ENCODE measurements at regions not wholly inside any gene's neighbourhood (a gene's known extent, or its start where the extent isn't known, plus 50 kb on each side); places are given as distances from the start of the nearest gene placed in this dataset.

DNA sequence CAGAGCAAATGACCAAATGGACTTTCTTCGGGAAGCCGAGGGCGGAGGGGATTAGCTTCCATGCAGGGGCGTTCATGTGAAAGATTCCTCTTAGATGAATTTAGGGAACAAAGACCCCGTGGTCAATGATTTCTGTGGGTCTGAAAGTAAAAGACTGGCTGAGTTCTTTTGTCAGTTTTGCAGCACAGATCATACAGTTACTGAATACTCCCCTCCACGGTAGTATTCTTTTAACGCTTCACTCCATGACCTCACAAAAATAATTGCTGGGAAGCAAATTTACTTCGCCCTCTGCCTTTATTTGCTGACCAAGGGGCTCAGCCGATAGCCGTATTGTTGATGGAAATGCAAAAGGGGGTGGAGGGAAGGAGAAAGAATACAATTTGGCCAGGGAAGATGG lies 86.0 kb upstream of the SALL4 start:
- no peaks in the 10 kb centered on the region for H3K9me3 ChIP-seq
- no peak for DNase-seq (ENCODE audit: extremely low spot score in 2 of 2)
- no peak overlapping the region for H3K27ac ChIP-seq
- H3K4me3 ChIP-seq = no peak overlapping the region
- TF ChIP-seq, protein P1, sequence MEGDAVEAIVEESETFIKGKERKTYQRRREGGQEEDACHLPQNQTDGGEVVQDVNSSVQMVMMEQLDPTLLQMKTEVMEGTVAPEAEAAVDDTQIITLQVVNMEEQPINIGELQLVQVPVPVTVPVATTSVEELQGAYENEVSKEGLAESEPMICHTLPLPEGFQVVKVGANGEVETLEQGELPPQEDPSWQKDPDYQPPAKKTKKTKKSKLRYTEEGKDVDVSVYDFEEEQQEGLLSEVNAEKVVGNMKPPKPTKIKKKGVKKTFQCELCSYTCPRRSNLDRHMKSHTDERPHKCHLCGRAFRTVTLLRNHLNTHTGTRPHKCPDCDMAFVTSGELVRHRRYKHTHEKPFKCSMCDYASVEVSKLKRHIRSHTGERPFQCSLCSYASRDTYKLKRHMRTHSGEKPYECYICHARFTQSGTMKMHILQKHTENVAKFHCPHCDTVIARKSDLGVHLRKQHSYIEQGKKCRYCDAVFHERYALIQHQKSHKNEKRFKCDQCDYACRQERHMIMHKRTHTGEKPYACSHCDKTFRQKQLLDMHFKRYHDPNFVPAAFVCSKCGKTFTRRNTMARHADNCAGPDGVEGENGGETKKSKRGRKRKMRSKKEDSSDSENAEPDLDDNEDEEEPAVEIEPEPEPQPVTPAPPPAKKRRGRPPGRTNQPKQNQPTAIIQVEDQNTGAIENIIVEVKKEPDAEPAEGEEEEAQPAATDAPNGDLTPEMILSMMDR (IDR thresholded peaks at IDR 0.05) = no peak
- no peak for TF ChIP-seq POLR2A (IDR thresholded peaks at IDR 0.05)
- no peak for TF ChIP-seq POLR2AphosphoS5 (IDR thresholded peaks at IDR 0.05; ENCODE audit: insufficient read depth in 1 of 2, low read depth in 1 of 2)
- H3K4me1 ChIP-seq = no peaks in the 10 kb centered on the region
- intact Hi-C loops (cut with DNase I) = no loop called here
- H3K27me3 ChIP-seq = no peaks in the 10 kb centered on the region
- no peaks in the 10 kb centered on the region for H3K36me3 ChIP-seq

- H3K36me3 ChIP-seq = no peaks in the 10 kb centered on the region
- H3K27me3 ChIP-seq = no peaks in the 10 kb centered on the region
- DNase-seq (ENCODE audit: extremely low spot score in 2 of 2) = no peak
- H3K4me1 ChIP-seq = no peaks in the 10 kb centered on the region
- TF ChIP-seq, protein P1 (IDR thresholded peaks at IDR 0.05) = no peak
- TF ChIP-seq POLR2A (IDR thresholded peaks at IDR 0.05) (no peak), POLR2AphosphoS5 (IDR thresholded peaks at IDR 0.05; ENCODE audit: insufficient read depth in 1 of 2, low read depth in 1 of 2) (no peak)
- no peaks in the 10 kb centered on the region for H3K9me3 ChIP-seq
- no peak overlapping the region for H3K27ac ChIP-seq
- intact Hi-C loops (cut with DNase I) = no loop called here
- no peak overlapping the region for H3K4me3 ChIP-seq
These were observed 84.7 kb upstream of the SALL4 start for GRCh38 chr20:51886891-51887608.

GRCh38 chr20:51886341-51886740 lies 84.0 kb upstream of the SALL4 start:
- intact Hi-C loops (cut with DNase I) = no loop called here
- H3K4me3 ChIP-seq = no peak overlapping the region
- DNase-seq (ENCODE audit: extremely low spot score in 2 of 2) = no peak
- no peak overlapping the region for H3K27ac ChIP-seq
- TF ChIP-seq, protein P1 (IDR thresholded peaks at IDR 0.05) = no peak
- no peak for TF ChIP-seq POLR2A (IDR thresholded peaks at IDR 0.05)
- TF ChIP-seq POLR2AphosphoS5 (IDR thresholded peaks at IDR 0.05; ENCODE audit: insufficient read depth in 1 of 2, low read depth in 1 of 2) = no peak
- no peaks in the 10 kb centered on the region for H3K36me3 ChIP-seq
- no peaks in the 10 kb centered on the region for H3K9me3 ChIP-seq
- H3K4me1 ChIP-seq = no peaks in the 10 kb centered on the region
- H3K27me3 ChIP-seq = no peaks in the 10 kb centered on the region

GRCh38 chr20:51884561-51884960 lies 82.2 kb upstream of the SALL4 start:
- TF ChIP-seq, protein P1 (IDR thresholded peaks at IDR 0.05) = no peak
- TF ChIP-seq POLR2AphosphoS5 (IDR thresholded peaks at IDR 0.05; ENCODE audit: insufficient read depth in 1 of 2, low read depth in 1 of 2) = no peak
- no peak for TF ChIP-seq POLR2A (IDR thresholded peaks at IDR 0.05)
- intact Hi-C loops (cut with DNase I) = no loop called here
- no peaks in the 10 kb centered on the region for H3K36me3 ChIP-seq

DNA sequence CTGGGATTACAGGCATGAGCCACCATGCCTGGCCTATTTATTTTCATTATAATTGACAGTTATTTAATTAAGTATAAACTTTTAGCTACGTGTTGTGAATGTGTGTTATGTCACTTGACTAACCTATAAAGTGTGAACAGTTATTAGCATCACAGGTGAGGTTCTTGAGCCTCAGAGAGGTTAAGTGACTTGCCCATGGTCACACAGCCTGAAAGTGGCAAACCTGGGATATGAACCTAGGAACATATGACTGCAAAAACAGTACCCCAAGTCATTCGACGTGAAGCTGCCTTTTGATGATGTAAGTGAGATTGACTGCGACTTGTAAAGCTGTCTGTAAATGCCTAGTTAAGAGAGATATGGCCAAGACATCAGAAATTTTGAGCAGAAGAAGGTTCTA lies 77.9 kb upstream of the SALL4 start:
- no peak for DNase-seq (ENCODE audit: extremely low spot score in 2 of 2)
- Histone ChIP-seq H3K4me1 (no peaks in the 10 kb centered on the region), H3K27ac (no peak overlapping the region), H3K36me3 (no peaks in the 10 kb centered on the region), H3K4me3 (no peak overlapping the region), H3K27me3 (no peaks in the 10 kb centered on the region), H3K9me3 (no peaks in the 10 kb centered on the region)
- intact Hi-C loops (cut with DNase I) = no loop called here
- TF ChIP-seq POLR2A (IDR thresholded peaks at IDR 0.05) (no peak), POLR2AphosphoS5 (IDR thresholded peaks at IDR 0.05; ENCODE audit: insufficient read depth in 1 of 2, low read depth in 1 of 2) (no peak)
- TF ChIP-seq, protein P1 (IDR thresholded peaks at IDR 0.05) = no peak

More at GRCh38 chr20:51884561-51884960, 82.2 kb upstream of the SALL4 start:
- no peaks in the 10 kb centered on the region for H3K4me1 ChIP-seq
- no peaks in the 10 kb centered on the region for H3K9me3 ChIP-seq
- no peak overlapping the region for H3K27ac ChIP-seq
- no peaks in the 10 kb centered on the region for H3K27me3 ChIP-seq
- no peak overlapping the region for H3K4me3 ChIP-seq
- no peak for DNase-seq (ENCODE audit: extremely low spot score in 2 of 2)
